ENCODE measurements at regions not wholly inside any gene's neighbourhood (a gene's known extent, or its start where the extent isn't known, plus 50 kb on each side); places are given as distances from the start of the nearest gene placed in this dataset.

DNA sequence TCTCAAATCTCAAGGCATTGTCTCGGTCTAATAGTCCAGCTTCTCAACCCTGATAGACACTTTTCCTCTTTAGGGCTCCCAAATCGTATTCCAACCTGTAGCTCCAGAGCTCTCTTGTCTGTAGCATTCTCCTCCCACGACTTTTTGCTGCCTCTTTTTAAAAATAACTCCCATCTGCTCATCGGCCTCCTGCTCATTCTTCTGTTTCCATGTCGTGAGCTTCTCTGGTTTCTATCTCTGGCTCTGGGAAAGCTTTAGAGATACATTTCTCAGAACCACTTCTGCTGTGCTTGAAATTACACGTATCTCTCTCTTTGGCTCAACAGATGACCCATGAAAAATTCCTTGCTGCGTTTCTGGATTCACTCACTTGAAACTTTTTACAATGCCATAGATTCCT is 609.6 kb upstream of the C16orf82 start:
- ATAC-seq (no peak), DNase-seq (ENCODE audit: low read depth, low spot score) (no peak)
- TF ChIP-seq CBX3 (IDR thresholded peaks at IDR 0.05; ENCODE audit: low read depth) (no peak), SRF (IDR thresholded peaks at IDR 0.05; ENCODE audit: low read depth) (no peak), SIN3A (IDR thresholded peaks at IDR 0.05; ENCODE audit: low read depth) (no peak), ZFX (IDR thresholded peaks at IDR 0.05) (no peak), YY1 (IDR thresholded peaks at IDR 0.05; ENCODE audit: extremely low read depth, insufficient replicate concordance, low read depth, low read length) (no peak), RAD21 (IDR thresholded peaks at IDR 0.05; ENCODE audit: low read depth) (no peak), EZH2 (IDR thresholded peaks at IDR 0.05) (no peak), ZBTB33 (IDR thresholded peaks at IDR 0.05; ENCODE audit: extremely low read depth, insufficient replicate concordance, low read length) (no peak), EGR1 (IDR thresholded peaks at IDR 0.05; ENCODE audit: low read depth) (no peak), POLR2AphosphoS5 (IDR thresholded peaks at IDR 0.05; ENCODE audit: low read depth, low read length) (no peak), CEBPB (IDR thresholded peaks at IDR 0.05; ENCODE audit: low read depth) (no peak), JUND (IDR thresholded peaks at IDR 0.05) (no peak), POLR2A (IDR thresholded peaks at IDR 0.05; ENCODE audit: borderline replicate concordance, extremely low read depth, insufficient read depth, insufficient read length) (no peak), ZNF274 (IDR thresholded peaks at IDR 0.05; ENCODE audit: low read depth, low read length) (no peak), SP1 (IDR thresholded peaks at IDR 0.05; ENCODE audit: low read depth) (no peak)
- TF ChIP-seq, protein P1, sequence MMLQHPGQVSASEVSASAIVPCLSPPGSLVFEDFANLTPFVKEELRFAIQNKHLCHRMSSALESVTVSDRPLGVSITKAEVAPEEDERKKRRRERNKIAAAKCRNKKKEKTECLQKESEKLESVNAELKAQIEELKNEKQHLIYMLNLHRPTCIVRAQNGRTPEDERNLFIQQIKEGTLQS (IDR thresholded peaks at IDR 0.05) = no peak
- TF ChIP-seq, protein P2, sequence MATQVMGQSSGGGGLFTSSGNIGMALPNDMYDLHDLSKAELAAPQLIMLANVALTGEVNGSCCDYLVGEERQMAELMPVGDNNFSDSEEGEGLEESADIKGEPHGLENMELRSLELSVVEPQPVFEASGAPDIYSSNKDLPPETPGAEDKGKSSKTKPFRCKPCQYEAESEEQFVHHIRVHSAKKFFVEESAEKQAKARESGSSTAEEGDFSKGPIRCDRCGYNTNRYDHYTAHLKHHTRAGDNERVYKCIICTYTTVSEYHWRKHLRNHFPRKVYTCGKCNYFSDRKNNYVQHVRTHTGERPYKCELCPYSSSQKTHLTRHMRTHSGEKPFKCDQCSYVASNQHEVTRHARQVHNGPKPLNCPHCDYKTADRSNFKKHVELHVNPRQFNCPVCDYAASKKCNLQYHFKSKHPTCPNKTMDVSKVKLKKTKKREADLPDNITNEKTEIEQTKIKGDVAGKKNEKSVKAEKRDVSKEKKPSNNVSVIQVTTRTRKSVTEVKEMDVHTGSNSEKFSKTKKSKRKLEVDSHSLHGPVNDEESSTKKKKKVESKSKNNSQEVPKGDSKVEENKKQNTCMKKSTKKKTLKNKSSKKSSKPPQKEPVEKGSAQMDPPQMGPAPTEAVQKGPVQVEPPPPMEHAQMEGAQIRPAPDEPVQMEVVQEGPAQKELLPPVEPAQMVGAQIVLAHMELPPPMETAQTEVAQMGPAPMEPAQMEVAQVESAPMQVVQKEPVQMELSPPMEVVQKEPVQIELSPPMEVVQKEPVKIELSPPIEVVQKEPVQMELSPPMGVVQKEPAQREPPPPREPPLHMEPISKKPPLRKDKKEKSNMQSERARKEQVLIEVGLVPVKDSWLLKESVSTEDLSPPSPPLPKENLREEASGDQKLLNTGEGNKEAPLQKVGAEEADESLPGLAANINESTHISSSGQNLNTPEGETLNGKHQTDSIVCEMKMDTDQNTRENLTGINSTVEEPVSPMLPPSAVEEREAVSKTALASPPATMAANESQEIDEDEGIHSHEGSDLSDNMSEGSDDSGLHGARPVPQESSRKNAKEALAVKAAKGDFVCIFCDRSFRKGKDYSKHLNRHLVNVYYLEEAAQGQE (IDR thresholded peaks at IDR 0.05; ENCODE audit: low read depth) = no peak
- TF ChIP-seq, protein P3, sequence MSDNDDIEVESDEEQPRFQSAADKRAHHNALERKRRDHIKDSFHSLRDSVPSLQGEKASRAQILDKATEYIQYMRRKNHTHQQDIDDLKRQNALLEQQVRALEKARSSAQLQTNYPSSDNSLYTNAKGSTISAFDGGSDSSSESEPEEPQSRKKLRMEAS (IDR thresholded peaks at IDR 0.05) = no peak
- Histone ChIP-seq H3K36me3 (ENCODE audit: control insufficient read depth in 1 of 2, insufficient read depth in 2 of 2, low read length in 2 of 2) (no peaks in the 10 kb centered on the region), H3K9ac (ENCODE audit: low read length) (no peak overlapping the region), H3K9me2 (ENCODE audit: insufficient read depth) (no peaks in the 10 kb centered on the region), H4K20me1 (ENCODE audit: insufficient read depth) (no peaks in the 10 kb centered on the region), H3K79me2 (ENCODE audit: insufficient read depth, low read length) (no peaks in the 10 kb centered on the region), H3K27me3 (ENCODE audit: insufficient read depth, low read length) (no peaks in the 10 kb centered on the region), H3K4me3 (replicated peaks in 1 of 2; ENCODE audit: low read depth in 1 of 2, low read length in 2 of 2) (no peak overlapping the region), H3K4me2 (ENCODE audit: low read length) (no peak overlapping the region), H3K4me1 (ENCODE audit: control insufficient read depth in 1 of 2, insufficient read depth in 2 of 2, low read length in 2 of 2) (no peaks in the 10 kb centered on the region), H2AFZ (ENCODE audit: low read depth, low read length, poor library complexity, severe bottlenecking) (no peak overlapping the region), H3K9me3 (ENCODE audit: control insufficient read depth in 1 of 2, insufficient read depth in 1 of 2, low read depth in 1 of 2, low read length in 2 of 2) (peaks cover 14 to 17% of the 10 kb centered on the region in 2 experiments; a peak in 2 of 4 replicates), H3K27ac (ENCODE audit: low read depth, low read length) (no peak overlapping the region)
- CTCF ChIA-PET = no interaction called here
- no TSS peak for BruUV-seq (replicated peaks)
- POLR2A ChIA-PET = no interaction called here
- intact Hi-C loops (cut with micrococcal nuclease) = no loop called here
- RAD21 ChIA-PET (ENCODE audit: low non-redundant PET in 1 of 2, low total read pairs in 2 of 2, uncharacterized antibody in 2 of 2, unreplicated experiment in 2 of 2) = no interaction called here
